AG10803 (cell line): ENCODE measurements at regions not wholly inside any gene's neighbourhood (a gene's known extent, or its start where the extent isn't known, plus 50 kb on each side); places are given as distances from the start of the nearest gene placed in this dataset.

Source experiments
- DNase-seq: peaks from one replicate; pipeline ENCODE4 v3.0.0; 2010; ENCODE audit warnings: low read depth
- H3K4me3 ChIP-seq: 2 replicates; pipeline ENCODE4 v1.5.1; 2011; ENCODE audit warnings: mild to moderate bottlenecking, low read length, control low read depth
- TF ChIP-seq, protein P1 (sequence below): conservative IDR thresholded peaks from 2 replicates; pipeline ENCODE4 v1.5.1; 2011; ENCODE audit warnings: mild to moderate bottlenecking, low read length, control low read depth, inconsistent platforms

GRCh38 chr1:55814967-55815366 is 599.8 kb upstream of the USP24 start:
- no peak for DNase-seq
- TF ChIP-seq, protein P1, sequence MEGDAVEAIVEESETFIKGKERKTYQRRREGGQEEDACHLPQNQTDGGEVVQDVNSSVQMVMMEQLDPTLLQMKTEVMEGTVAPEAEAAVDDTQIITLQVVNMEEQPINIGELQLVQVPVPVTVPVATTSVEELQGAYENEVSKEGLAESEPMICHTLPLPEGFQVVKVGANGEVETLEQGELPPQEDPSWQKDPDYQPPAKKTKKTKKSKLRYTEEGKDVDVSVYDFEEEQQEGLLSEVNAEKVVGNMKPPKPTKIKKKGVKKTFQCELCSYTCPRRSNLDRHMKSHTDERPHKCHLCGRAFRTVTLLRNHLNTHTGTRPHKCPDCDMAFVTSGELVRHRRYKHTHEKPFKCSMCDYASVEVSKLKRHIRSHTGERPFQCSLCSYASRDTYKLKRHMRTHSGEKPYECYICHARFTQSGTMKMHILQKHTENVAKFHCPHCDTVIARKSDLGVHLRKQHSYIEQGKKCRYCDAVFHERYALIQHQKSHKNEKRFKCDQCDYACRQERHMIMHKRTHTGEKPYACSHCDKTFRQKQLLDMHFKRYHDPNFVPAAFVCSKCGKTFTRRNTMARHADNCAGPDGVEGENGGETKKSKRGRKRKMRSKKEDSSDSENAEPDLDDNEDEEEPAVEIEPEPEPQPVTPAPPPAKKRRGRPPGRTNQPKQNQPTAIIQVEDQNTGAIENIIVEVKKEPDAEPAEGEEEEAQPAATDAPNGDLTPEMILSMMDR: no peak
- no peak overlapping the region for H3K4me3 ChIP-seq

- DNase-seq: peak; percentile 94
- TF ChIP-seq, protein P1: no peak
- H3K4me3 ChIP-seq: no peak overlapping the region
Measured at GRCh38 chr1:55813618-55814017, 598.5 kb upstream of the USP24 start.

- DNase-seq: peak; percentile 30
- TF ChIP-seq, protein P1: no peak
- H3K4me3 ChIP-seq: no peak overlapping the region
Measured at GRCh38 chr1:55812281-55812680, 597.1 kb upstream of the USP24 start.

DNA sequence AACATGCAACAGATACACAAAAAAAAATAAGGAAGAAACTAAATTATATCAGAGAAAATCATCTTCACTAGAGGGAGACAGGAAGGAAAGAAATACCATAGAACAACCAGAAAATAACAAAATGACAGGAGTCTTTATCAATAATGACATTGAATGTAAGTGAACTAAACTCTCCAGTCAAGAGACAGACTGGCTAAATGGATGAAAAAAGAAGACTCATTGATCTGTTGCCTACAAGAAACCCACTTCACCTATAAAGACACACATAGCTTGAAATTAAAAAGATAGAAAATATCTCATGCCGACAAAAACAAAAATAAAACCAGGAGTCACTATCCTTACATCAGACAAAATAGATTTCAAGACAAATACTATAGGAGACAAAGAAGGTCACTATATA is 593.1 kb upstream of the USP24 start:
- no peak for DNase-seq
- TF ChIP-seq, protein P1: no peak
- no peak overlapping the region for H3K4me3 ChIP-seq

GRCh38 chr1:55803429-55803828 is 588.3 kb upstream of the USP24 start:
- TF ChIP-seq, protein P1: no peak
- no peak overlapping the region for H3K4me3 ChIP-seq
- no peak for DNase-seq

- no peak for DNase-seq
- TF ChIP-seq, protein P1: no peak
- no peak overlapping the region for H3K4me3 ChIP-seq
Measured at GRCh38 chr1:55801481-55801880, 586.3 kb upstream of the USP24 start.

- no peak for DNase-seq
- H3K4me3 ChIP-seq: no peak overlapping the region
- TF ChIP-seq, protein P1: no peak
Measured at GRCh38 chr1:55800503-55800902, 585.3 kb upstream of the USP24 start.
